T-cell (primary cell): ENCODE measurements at regions not wholly inside any gene's neighbourhood (a gene's known extent, or its start where the extent isn't known, plus 50 kb on each side); places are given as distances from the start of the nearest gene placed in this dataset.

ENCODE experiments used
- ATAC-seq, 4 experiments: fragments of 200-7000 bp in 3 of 4; fragments of 150-1000 bp in 1 of 4; cut with Tn5 transposase; replicated peaks in 1 of 4; 1 replicate in 3 of 4; 2 replicates in 1 of 4; pipeline ENCODE4 v1.10.0; 2021; ENCODE audit warnings: moderate library complexity in 3 of 4, mild to moderate bottlenecking in 2 of 4, moderate number of reproducible peaks in 1 of 4
- CTCF ChIA-PET, 2 donors: fragments of 300-600 bp; sonication (Branson Sonifier 250); formaldehyde crosslinking; loops; one replicate each; lab custom pipeline; 2022; ENCODE audit warnings: antibody characterized with exemption in 2 of 2; lab: Charles Lee
- POLR2A ChIA-PET, 2 donors: fragments of 300-600 bp; sonication (Branson Sonifier 250); formaldehyde crosslinking; loops; one replicate each; lab custom pipeline; 2022; ENCODE audit warnings: antibody characterized with exemption in 2 of 2; lab: Charles Lee
- DNase-seq, 35 experiments: peaks; one replicate each; pipeline versions ENCODE4 v3.0.0 to v3.0.0-alpha.2; 2013 to 2023
- H3K27ac ChIP-seq: one replicate; pipeline ENCODE4 v1.5.1; 2013; ENCODE audit warnings: low read length
- H3K27me3 ChIP-seq, 2 experiments: replicated peaks in 1 of 2; 1 replicate in 1 of 2; 2 replicates in 1 of 2; pipeline versions ENCODE4 v1.6.1 to v1.7.0; 2013; ENCODE audit warnings: low read length in 1 of 2, mixed read lengths in 1 of 2; ENCODE audit not compliant: control insufficient read depth in 2 of 2, insufficient read depth in 2 of 2; ENCODE audit errors: extremely low read depth in 1 of 2
- H3K36me3 ChIP-seq, 2 donors: 1 replicate in 1 of 2; 2 replicates in 1 of 2; pipeline versions ENCODE4 v1.6.1 to v1.7.0; 2013; ENCODE audit warnings: low read length in 1 of 2; ENCODE audit not compliant: control insufficient read depth in 2 of 2, insufficient read depth in 1 of 2; ENCODE audit errors: extremely low read depth in 1 of 2
- H3K4me1 ChIP-seq, 2 experiments: 1 replicate in 1 of 2; 2 replicates in 1 of 2; pipeline versions ENCODE4 v1.6.1 to v1.7.0; 2013; ENCODE audit warnings: low read length in 2 of 2, mixed read lengths in 1 of 2; ENCODE audit not compliant: insufficient read depth in 2 of 2, control insufficient read depth in 1 of 2; ENCODE audit errors: extremely low read depth in 1 of 2
- H3K4me3 ChIP-seq, 2 donors: 1 replicate in 1 of 2; 2 replicates in 1 of 2; pipeline versions ENCODE4 v1.5.1 to v1.7.0; 2013; ENCODE audit warnings: mild to moderate bottlenecking in 2 of 2, low read length in 1 of 2, moderate library complexity in 1 of 2; ENCODE audit not compliant: control insufficient read depth in 1 of 2; ENCODE audit errors: extremely low read depth in 1 of 2
- H3K9me3 ChIP-seq: 2 replicates; pipeline ENCODE4 v1.7.0; 2013
- H3K27ac Mint-ChIP-seq, 2 donors: one replicate each; pipeline ENCODE4 v1.8.0; 2020 to 2021; ENCODE audit warnings: mild to moderate bottlenecking in 2 of 2, mixed read lengths in 2 of 2
- H3K27me3 Mint-ChIP-seq, 2 donors: one replicate each; pipeline ENCODE4 v1.8.0; 2021 to 2022; ENCODE audit warnings: mixed read lengths in 2 of 2
- H3K36me3 Mint-ChIP-seq: one replicate; pipeline ENCODE4 v1.8.0; 2021; ENCODE audit warnings: mixed read lengths
- H3K4me1 Mint-ChIP-seq, 3 donors: one replicate each; pipeline ENCODE4 v1.8.0; 2020 to 2022; ENCODE audit warnings: mixed read lengths in 3 of 3, mild to moderate bottlenecking in 1 of 3
- H3K4me3 Mint-ChIP-seq, 3 donors: one replicate each; pipeline ENCODE4 v1.8.0; 2020 to 2022; ENCODE audit warnings: mild to moderate bottlenecking in 3 of 3, mixed read lengths in 3 of 3, moderate library complexity in 3 of 3
- H3K9me3 Mint-ChIP-seq, 3 donors: one replicate each; pipeline ENCODE4 v1.8.0; 2020 to 2022; ENCODE audit warnings: mixed read lengths in 3 of 3
- WGBS: methylation state at CpG from one replicate; pipeline ENCODE4 v1.1.5; 2013; ENCODE audit warnings: missing lambda C conversion rate; ENCODE audit not compliant: insufficient coverage; 5-methylcytosine and 5-hydroxymethylcytosine counted together

DNA sequence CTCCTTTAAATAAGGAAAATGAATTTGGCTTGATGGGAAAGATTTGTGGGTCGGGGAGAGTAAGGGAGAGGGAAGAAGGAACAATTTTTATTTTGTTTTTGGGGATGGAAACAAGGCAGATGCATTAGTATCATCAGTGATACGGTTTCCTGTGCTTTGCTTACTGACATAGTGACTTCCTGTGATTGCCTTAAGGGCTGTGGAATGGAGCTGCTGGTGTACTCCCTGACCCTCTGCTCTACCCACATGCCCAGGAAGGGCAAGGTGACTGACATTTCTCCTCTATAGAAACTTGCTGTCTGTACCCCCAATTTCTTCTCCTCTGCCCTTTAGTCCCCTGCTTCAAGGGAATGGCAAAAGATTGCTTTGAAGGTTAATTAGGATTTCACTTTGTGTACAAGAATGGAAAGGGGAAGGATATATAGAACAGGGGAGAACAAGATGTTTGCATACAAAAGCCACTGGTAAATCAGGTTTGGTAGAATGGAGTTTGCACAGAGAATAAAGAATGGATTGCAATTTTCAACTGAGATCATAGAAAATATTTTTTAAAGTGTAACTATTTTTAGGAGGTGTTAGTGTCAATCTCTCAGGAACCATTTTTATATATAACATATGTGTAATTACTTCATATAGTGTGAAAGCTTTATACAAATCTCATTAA, 129.0 kb upstream of the AGR3 start:
- Mint-ChIP-seq H3K36me3 (no peaks in the 10 kb centered on the region), H3K9me3 (no peaks in the 10 kb centered on the region), H3K27me3 (no peaks in the 10 kb centered on the region), H3K4me1 (peaks cover 9 to 27% (median 16%) of the 10 kb centered on the region in 3 donors), H3K4me3 (no peak overlapping the region), H3K27ac (peak overlapping the region; percentile 7 to 58)
- ChIA-PET CTCF (interaction anchor here in 1 of 2 donors (0.6 to 1.0 kb wide), 2 partner anchors 28 to 627 kb away, joined by 3 read pairs; no protein-coding TSS in a partner anchor), POLR2A (interaction anchor here in 1 of 2 donors (0.6 kb wide), 1 partner anchor 23 kb away, joined by 4 read pairs; no protein-coding TSS in a partner anchor)
- peaks cover 0 to 2% of the 10 kb centered on the region in 2 experiments for H3K4me1 ChIP-seq
- H3K36me3 ChIP-seq, result no peaks in the 10 kb centered on the region
- H3K27ac ChIP-seq, result no peak overlapping the region
- DNase-seq (peak in 1 of 35 experiments; percentile 12), ATAC-seq (peak; percentile 57 to 77 (median 69))
- no peaks in the 10 kb centered on the region for H3K9me3 ChIP-seq
- H3K27me3 ChIP-seq, result no peaks in the 10 kb centered on the region
- WGBS, result no CpG with 5 or more reads among the region's 2 CpGs
- H3K4me3 ChIP-seq, result no peak overlapping the region

DNA sequence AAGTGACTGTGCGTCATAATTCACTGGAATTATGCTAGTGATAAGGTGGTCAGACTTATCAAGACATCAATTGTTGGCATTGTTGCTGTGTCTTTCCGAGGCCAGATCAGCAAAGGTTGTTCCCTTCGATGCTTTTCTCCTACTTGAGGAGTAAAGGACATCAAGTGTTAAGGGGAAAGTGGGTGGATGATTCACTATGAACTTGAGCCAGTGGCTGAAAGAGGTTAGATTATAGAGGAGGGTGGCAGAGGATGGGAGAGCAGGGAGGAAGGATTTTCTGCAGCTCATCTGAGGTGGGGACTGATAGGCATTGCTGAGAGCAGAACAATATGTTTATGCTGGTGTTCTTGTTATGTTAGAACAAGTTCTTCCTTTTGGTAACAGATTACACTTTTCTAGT, 131.4 kb upstream of the AGR3 start:
- ChIA-PET CTCF (no interaction called here), POLR2A (interaction anchor here in 1 of 2 donors (0.6 kb wide), 1 partner anchor 1231 kb away, joined by 4 read pairs; no protein-coding TSS in a partner anchor)
- H3K9me3 Mint-ChIP-seq, result no peaks in the 10 kb centered on the region
- Histone ChIP-seq H3K27me3 (no peaks in the 10 kb centered on the region), H3K27ac (no peak overlapping the region), H3K9me3 (no peaks in the 10 kb centered on the region), H3K4me3 (no peak overlapping the region), H3K36me3 (no peaks in the 10 kb centered on the region), H3K4me1 (peaks cover 0 to 2% of the 10 kb centered on the region in 2 experiments)
- DNase-seq, result no peak
- no peak overlapping the region for H3K27ac Mint-ChIP-seq
- no peaks in the 10 kb centered on the region for H3K27me3 Mint-ChIP-seq
- 97% methylated on average over 3 of the region's 3 CpGs for WGBS
- H3K36me3 Mint-ChIP-seq, result no peaks in the 10 kb centered on the region
- no peak overlapping the region for H3K4me3 Mint-ChIP-seq
- peaks cover 9 to 27% (median 16%) of the 10 kb centered on the region in 3 donors for H3K4me1 Mint-ChIP-seq
- ATAC-seq, result no peak

DNA sequence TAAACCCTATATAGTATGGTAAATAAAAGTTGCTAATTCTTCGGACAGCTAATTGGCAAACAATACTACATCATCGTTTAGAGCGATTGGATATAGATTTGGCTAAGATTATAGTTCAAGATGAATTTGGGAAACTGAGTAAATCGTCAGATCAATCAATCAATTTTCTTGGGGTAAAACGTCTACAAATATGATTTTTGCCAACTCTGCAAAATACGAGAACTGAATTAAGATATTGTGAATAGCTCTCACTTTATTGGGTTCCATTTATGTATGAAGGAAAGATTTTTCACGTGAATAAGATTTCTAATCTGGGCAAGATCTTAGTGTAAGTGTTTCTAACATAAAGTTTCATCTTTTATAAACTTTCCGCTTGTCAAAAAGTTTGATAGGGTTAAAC, 132.9 kb upstream of the AGR3 start:
- H3K27me3 Mint-ChIP-seq, result no peaks in the 10 kb centered on the region
- DNase-seq (no peak), ATAC-seq (no peak)
- Histone ChIP-seq H3K36me3 (no peaks in the 10 kb centered on the region), H3K27ac (no peak overlapping the region), H3K27me3 (no peaks in the 10 kb centered on the region), H3K9me3 (no peaks in the 10 kb centered on the region), H3K4me1 (peaks cover 0 to 2% of the 10 kb centered on the region in 2 experiments), H3K4me3 (no peak overlapping the region)
- POLR2A ChIA-PET, result no interaction called here
- CTCF ChIA-PET, result no interaction called here
- no peaks in the 10 kb centered on the region for H3K36me3 Mint-ChIP-seq
- peaks cover 9 to 21% (median 11%) of the 10 kb centered on the region in 3 donors for H3K4me1 Mint-ChIP-seq
- no peaks in the 10 kb centered on the region for H3K9me3 Mint-ChIP-seq
- H3K4me3 Mint-ChIP-seq, result no peak overlapping the region
- no peak overlapping the region for H3K27ac Mint-ChIP-seq
- WGBS, result no CpG with 5 or more reads among the region's 8 CpGs

- Mint-ChIP-seq H3K9me3 (no peaks in the 10 kb centered on the region), H3K4me3 (no peak overlapping the region), H3K27me3 (no peaks in the 10 kb centered on the region), H3K27ac (no peak overlapping the region), H3K4me1 (peaks cover 4 to 14% (median 7%) of the 10 kb centered on the region in 3 donors), H3K36me3 (no peaks in the 10 kb centered on the region)
- ChIA-PET POLR2A (no interaction called here), CTCF (no interaction called here)
- H3K27ac ChIP-seq, result no peak overlapping the region
- ATAC-seq (no peak), DNase-seq (no peak)
- no peaks in the 10 kb centered on the region for H3K27me3 ChIP-seq
- no peaks in the 10 kb centered on the region for H3K9me3 ChIP-seq
- H3K4me1 ChIP-seq, result no peaks in the 10 kb centered on the region
- no peak overlapping the region for H3K4me3 ChIP-seq
- H3K36me3 ChIP-seq, result no peaks in the 10 kb centered on the region
- 43% methylated on average over 1 of the region's 4 CpGs for WGBS
These were observed 133.8 kb upstream of the AGR3 start for GRCh38 chr7:17015598-17016031.

- ATAC-seq, result no peak
- no peak for DNase-seq
- ChIA-PET POLR2A (no interaction called here), CTCF (no interaction called here)
- Mint-ChIP-seq H3K4me3 (no peak overlapping the region), H3K4me1 (peaks cover 0 to 10% (median 3%) of the 10 kb centered on the region in 3 donors), H3K27ac (no peak overlapping the region), H3K27me3 (no peaks in the 10 kb centered on the region), H3K9me3 (no peaks in the 10 kb centered on the region), H3K36me3 (no peaks in the 10 kb centered on the region)
- WGBS, result 100% methylated on average over 2 of the region's 2 CpGs
- Histone ChIP-seq H3K9me3 (no peaks in the 10 kb centered on the region), H3K36me3 (no peaks in the 10 kb centered on the region), H3K4me1 (no peaks in the 10 kb centered on the region), H3K27me3 (no peaks in the 10 kb centered on the region), H3K27ac (no peak overlapping the region), H3K4me3 (no peak overlapping the region)
These were observed 134.7 kb upstream of the AGR3 start for GRCh38 chr7:17016402-17017010.

DNA sequence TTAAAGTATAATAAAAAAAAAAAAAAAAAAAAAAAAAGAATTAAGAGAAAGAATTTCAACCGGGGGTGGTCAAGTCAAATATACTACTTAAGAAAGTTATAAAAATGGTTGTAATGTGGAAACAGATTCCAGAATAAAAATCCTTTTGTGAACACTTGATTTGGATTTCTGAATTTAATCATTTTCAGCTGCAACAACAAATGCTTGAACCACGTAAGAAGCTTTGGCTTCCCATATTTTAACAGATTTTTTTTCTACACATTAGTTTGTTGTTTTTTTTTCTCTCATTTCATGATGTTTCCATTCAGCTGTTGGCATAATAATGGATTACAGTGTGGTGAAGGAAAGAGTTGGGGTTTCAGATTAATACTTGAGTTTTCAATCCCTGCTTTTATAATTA, 137.3 kb upstream of the AGR3 start:
- no peak for ATAC-seq
- peaks cover 0 to 19% (median 12%) of the 10 kb centered on the region in 3 donors for H3K4me1 Mint-ChIP-seq
- H3K4me3 ChIP-seq, result no peak overlapping the region
- H3K9me3 ChIP-seq, result no peaks in the 10 kb centered on the region
- WGBS, result no CpG with 5 or more reads among the region's 2 CpGs
- no peaks in the 10 kb centered on the region for H3K36me3 ChIP-seq
- H3K4me1 ChIP-seq, result no peaks in the 10 kb centered on the region
- H3K4me3 Mint-ChIP-seq, result no peak overlapping the region
- POLR2A ChIA-PET, result no interaction called here
- no peaks in the 10 kb centered on the region for H3K36me3 Mint-ChIP-seq
- H3K9me3 Mint-ChIP-seq, result no peaks in the 10 kb centered on the region
- CTCF ChIA-PET, result interaction anchor here in 1 of 2 donors (0.8 kb wide), 1 partner anchor 127 kb away, joined by 3 read pairs; no protein-coding TSS in a partner anchor
- no peaks in the 10 kb centered on the region for H3K27me3 Mint-ChIP-seq
- H3K27ac Mint-ChIP-seq, result no peak overlapping the region
- H3K27me3 ChIP-seq, result no peaks in the 10 kb centered on the region
- no peak for DNase-seq
- H3K27ac ChIP-seq, result no peak overlapping the region
